G401.6 (cell line): ENCODE measurements at regions not wholly inside any gene's neighbourhood (a gene's known extent, or its start where the extent isn't known, plus 50 kb on each side); places are given as distances from the start of the nearest gene placed in this dataset.
"Not testable (repeated sequence)": the region's sequence is repeated elsewhere in the genome, so short reads cannot be mapped to it uniquely, and the experiment has no call there.

Experiments used
- FAIRE-seq: peaks from 2 replicates; lab custom pipeline; 2012; peaks lifted over from hg19 to GRCh38; lab: Jason Lieb, UNC

- not testable (repeated sequence) for FAIRE-seq
Observed at GRCh38 chrX:124181515-124181914, 150.9 kb upstream of the TEX13D start.

GRCh38 chrX:124190440-124190839 lies 142.0 kb upstream of the TEX13D start:
- FAIRE-seq, result no peak

GRCh38 chrX:124194199-124194598 lies 138.3 kb upstream of the TEX13D start:
- FAIRE-seq, result no peak

- FAIRE-seq, result no peak
Observed at GRCh38 chrX:124194901-124195300, 137.6 kb upstream of the TEX13D start.

- no peak for FAIRE-seq
Observed at GRCh38 chrX:124203311-124203710, 129.1 kb upstream of the TEX13D start.

- no peak for FAIRE-seq
Observed at GRCh38 chrX:124208660-124209059, 123.8 kb upstream of the TEX13D start.

- no peak for FAIRE-seq
Observed at GRCh38 chrX:124209792-124210576, 122.5 kb upstream of the TEX13D start.

- FAIRE-seq, result peak; percentile 89
Observed at GRCh38 chrX:124211312-124211942, 121.0 kb upstream of the TEX13D start.

GRCh38 chrX:124212622-124213021 lies 119.8 kb upstream of the TEX13D start:
- FAIRE-seq, result no peak

GRCh38 chrX:124215786-124216185 lies 116.7 kb upstream of the TEX13D start:
- no peak for FAIRE-seq

- no peak for FAIRE-seq
Observed at GRCh38 chrX:124216396-124217115, 115.9 kb upstream of the TEX13D start.

GRCh38 chrX:124217304-124218251 lies 114.9 kb upstream of the TEX13D start:
- no peak for FAIRE-seq

GRCh38 chrX:124223524-124223923 lies 108.9 kb upstream of the TEX13D start:
- FAIRE-seq, result no peak

GRCh38 chrX:124224528-124224927 lies 107.9 kb upstream of the TEX13D start:
- no peak for FAIRE-seq

GRCh38 chrX:124226129-124226528 lies 106.3 kb upstream of the TEX13D start:
- FAIRE-seq, result no peak

GRCh38 chrX:124228849-124229248 lies 103.6 kb upstream of the TEX13D start:
- FAIRE-seq, result no peak

GRCh38 chrX:124229374-124229773 lies 103.1 kb upstream of the TEX13D start:
- FAIRE-seq, result no peak

GRCh38 chrX:124230655-124231450 lies 101.6 kb upstream of the TEX13D start:
- FAIRE-seq, result no peak

GRCh38 chrX:124231451-124231759 lies 101.1 kb upstream of the TEX13D start:
- FAIRE-seq, result no peak

GRCh38 chrX:124232523-124233201 lies 99.8 kb upstream of the TEX13D start:
- FAIRE-seq, result no peak

GRCh38 chrX:124234348-124234747 lies 98.1 kb upstream of the TEX13D start:
- no peak for FAIRE-seq
